ENCODE measurements at regions not wholly inside any gene's neighbourhood (a gene's known extent, or its start where the extent isn't known, plus 50 kb on each side); places are given as distances from the start of the nearest gene placed in this dataset.

GRCh38 chr20:57826666-57827287, 117.0 kb upstream of the PMEPA1 start:
- no peak overlapping the region for H3K27ac ChIP-seq (ENCODE audit: insufficient read depth, low read depth, low read length)
- no peaks in the 10 kb centered on the region for H3K9me3 ChIP-seq (replicated peaks; ENCODE audit: control insufficient read depth, insufficient read depth, low read length)
- intact Hi-C loops (cut with micrococcal nuclease) (no loop called here), dilution Hi-C loops (cut with MboI; ENCODE audit: extremely low pct_ligation_motif_present, low sequenced_read_pairs) (no loop called here)
- no peak for TF ChIP-seq MYC (IDR thresholded peaks at IDR 0.05; ENCODE audit: low read depth, low read length)
- no peak for TF ChIP-seq CTCF (IDR thresholded peaks at IDR 0.05; ENCODE audit: extremely low read depth in 1 of 2, insufficient read depth in 1 of 2, low read depth in 1 of 2, low read length in 2 of 2)
- TF ChIP-seq POLR2A (IDR thresholded peaks at IDR 0.05; ENCODE audit: low read depth, low read length), result no peak
- TF ChIP-seq MAX (IDR thresholded peaks at IDR 0.05; ENCODE audit: insufficient read depth, insufficient read length), result no peak
- no peak for TF ChIP-seq POLR2AphosphoS5 (IDR thresholded peaks at IDR 0.05; ENCODE audit: insufficient read depth, low read depth, low read length)
- no peak for TF ChIP-seq GATA2 (IDR thresholded peaks at IDR 0.05; ENCODE audit: insufficient read depth, insufficient read length, low read depth, low read length)
- TF ChIP-seq EZH2 (IDR thresholded peaks at IDR 0.05; ENCODE audit: borderline replicate concordance, low read depth, low read length, severe bottlenecking), result no peak
- TF ChIP-seq JUN (IDR thresholded peaks at IDR 0.05; ENCODE audit: borderline replicate concordance, insufficient read depth, insufficient read length, low read depth), result no peak
- TF ChIP-seq FOS (IDR thresholded peaks at IDR 0.05; ENCODE audit: borderline replicate concordance, insufficient read depth, low read length), result no peak
- no peak for FAIRE-seq
- no peaks in the 10 kb centered on the region for H3K4me1 ChIP-seq (ENCODE audit: control insufficient read depth, extremely low read depth, insufficient read depth, low read length)
- peaks cover under 1 to 2% of the 10 kb centered on the region in 2 experiments for H3K27me3 ChIP-seq (ENCODE audit: control insufficient read depth in 2 of 2, insufficient read depth in 2 of 2, low read length in 2 of 2)
- ChIA-PET POLR2A (no interaction called here), CTCF (interaction anchor here (1.3 kb wide), 1 partner anchor 173 kb away, joined by 4 read pairs; no protein-coding TSS in a partner anchor)
- no peaks in the 10 kb centered on the region for H4K20me1 ChIP-seq (replicated peaks; ENCODE audit: control insufficient read depth, extremely low read depth, insufficient read depth, low read length)
- H3K9me1 ChIP-seq (replicated peaks; ENCODE audit: control insufficient read depth, extremely low read depth, insufficient read depth, low read length), result no peaks in the 10 kb centered on the region
- BruUV-seq (replicated peaks), result no TSS peak
- H3K79me2 ChIP-seq (ENCODE audit: control insufficient read depth, insufficient read depth, low read length), result no peaks in the 10 kb centered on the region
- H3K36me3 ChIP-seq (ENCODE audit: control insufficient read depth in 2 of 2, extremely low read depth in 1 of 2, insufficient read depth in 2 of 2, low read length in 2 of 2), result no peaks in the 10 kb centered on the region
- H3K9ac ChIP-seq (replicated peaks; ENCODE audit: extremely low read depth, insufficient read depth, low read length), result no peak overlapping the region
- no peak overlapping the region for H2AFZ ChIP-seq (ENCODE audit: low read depth, low read length)
- no peak overlapping the region for H3K4me2 ChIP-seq (ENCODE audit: insufficient read depth, low read length)
- H3K4me3 ChIP-seq (replicated peaks in 1 of 3; ENCODE audit: insufficient read depth in 1 of 3, low read depth in 1 of 3, low read length in 3 of 3), result no peak overlapping the region
- DNase-seq (ENCODE audit: low read depth, low spot score), result no peak
